ENCODE measurements at regions not wholly inside any gene's neighbourhood (a gene's known extent, or its start where the extent isn't known, plus 50 kb on each side); places are given as distances from the start of the nearest gene placed in this dataset.

DNA sequence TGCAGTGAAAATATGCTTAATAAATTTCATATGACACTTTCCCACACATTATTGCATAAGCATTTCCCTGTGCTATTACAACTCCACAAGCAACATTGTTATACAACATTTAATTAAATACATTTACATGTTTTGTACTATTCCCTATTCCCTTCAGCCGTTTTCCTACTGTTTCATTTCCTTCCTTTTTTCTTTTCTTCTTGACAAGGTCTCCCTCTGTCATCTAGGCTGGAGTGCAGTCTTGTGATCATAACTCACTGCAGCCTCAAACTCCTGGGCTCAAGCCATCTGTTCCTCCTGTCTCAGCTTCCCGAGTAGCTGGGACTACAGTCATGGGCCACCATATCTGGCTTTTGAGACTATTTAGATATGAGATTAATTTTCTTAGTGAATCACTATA is 254.7 kb downstream of the NFKBIZ start:
- Histone ChIP-seq H3K9ac (ENCODE audit: low read depth, low read length) (no peak overlapping the region), H2AFZ (ENCODE audit: low read depth, low read length) (no peak overlapping the region), H3K4me1 (ENCODE audit: insufficient read depth, low read length) (no peaks in the 10 kb centered on the region), H3K27ac (ENCODE audit: low read length) (no peak overlapping the region), H3K4me2 (ENCODE audit: insufficient read depth, low read length) (no peak overlapping the region), H4K20me1 (ENCODE audit: insufficient read depth, low read length) (no peaks in the 10 kb centered on the region), H3K9me3 (ENCODE audit: insufficient read depth, low read length, severe bottlenecking) (no peaks in the 10 kb centered on the region), H3K4me3 (ENCODE audit: low read depth in 1 of 2, low read length in 2 of 2) (no peak overlapping the region), H3K79me2 (ENCODE audit: insufficient read depth, low read length) (no peaks in the 10 kb centered on the region), H3K27me3 (ENCODE audit: insufficient read depth, low read length, poor library complexity) (no peaks in the 10 kb centered on the region), H3K36me3 (ENCODE audit: insufficient read depth, low read length) (no peaks in the 10 kb centered on the region)
- no peak for TF ChIP-seq EZH2 (IDR thresholded peaks at IDR 0.05; ENCODE audit: borderline replicate concordance, low read depth, low read length, severe bottlenecking)
- TF ChIP-seq, protein P1, sequence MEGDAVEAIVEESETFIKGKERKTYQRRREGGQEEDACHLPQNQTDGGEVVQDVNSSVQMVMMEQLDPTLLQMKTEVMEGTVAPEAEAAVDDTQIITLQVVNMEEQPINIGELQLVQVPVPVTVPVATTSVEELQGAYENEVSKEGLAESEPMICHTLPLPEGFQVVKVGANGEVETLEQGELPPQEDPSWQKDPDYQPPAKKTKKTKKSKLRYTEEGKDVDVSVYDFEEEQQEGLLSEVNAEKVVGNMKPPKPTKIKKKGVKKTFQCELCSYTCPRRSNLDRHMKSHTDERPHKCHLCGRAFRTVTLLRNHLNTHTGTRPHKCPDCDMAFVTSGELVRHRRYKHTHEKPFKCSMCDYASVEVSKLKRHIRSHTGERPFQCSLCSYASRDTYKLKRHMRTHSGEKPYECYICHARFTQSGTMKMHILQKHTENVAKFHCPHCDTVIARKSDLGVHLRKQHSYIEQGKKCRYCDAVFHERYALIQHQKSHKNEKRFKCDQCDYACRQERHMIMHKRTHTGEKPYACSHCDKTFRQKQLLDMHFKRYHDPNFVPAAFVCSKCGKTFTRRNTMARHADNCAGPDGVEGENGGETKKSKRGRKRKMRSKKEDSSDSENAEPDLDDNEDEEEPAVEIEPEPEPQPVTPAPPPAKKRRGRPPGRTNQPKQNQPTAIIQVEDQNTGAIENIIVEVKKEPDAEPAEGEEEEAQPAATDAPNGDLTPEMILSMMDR (IDR thresholded peaks at IDR 0.05; ENCODE audit: borderline replicate concordance, extremely low read depth, low read length, poor library complexity, severe bottlenecking) = no peak
- ATAC-seq (ENCODE audit: insufficient read depth, low read depth) (no peak), DNase-seq (no peak)

DNA sequence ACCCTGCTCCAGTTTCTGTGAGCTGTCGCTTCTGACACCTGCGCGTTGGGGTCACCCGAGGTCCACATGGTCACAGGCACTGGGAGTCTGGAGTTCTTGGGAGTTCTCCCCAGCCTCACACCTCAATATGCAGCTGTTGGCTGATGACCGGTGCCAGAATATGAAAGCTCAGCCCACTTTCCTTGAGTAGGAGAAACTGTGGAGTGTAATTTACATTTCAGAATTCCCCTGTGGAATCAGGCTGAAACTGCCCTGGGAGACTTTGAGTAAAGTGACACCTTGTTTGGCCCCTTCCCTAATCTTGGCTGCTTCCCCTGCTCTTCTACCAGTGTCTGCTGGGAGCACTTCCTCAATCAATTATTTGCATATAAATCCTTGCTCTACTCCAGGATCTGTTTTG is 255.9 kb downstream of the NFKBIZ start:
- no peak for TF ChIP-seq EZH2 (IDR thresholded peaks at IDR 0.05; ENCODE audit: borderline replicate concordance, low read depth, low read length, severe bottlenecking)
- TF ChIP-seq, protein P1 (IDR thresholded peaks at IDR 0.05; ENCODE audit: borderline replicate concordance, extremely low read depth, low read length, poor library complexity, severe bottlenecking) = no peak
- H3K4me1 ChIP-seq (ENCODE audit: insufficient read depth, low read length) = no peaks in the 10 kb centered on the region
- H3K4me2 ChIP-seq (ENCODE audit: insufficient read depth, low read length) = no peak overlapping the region

DNA sequence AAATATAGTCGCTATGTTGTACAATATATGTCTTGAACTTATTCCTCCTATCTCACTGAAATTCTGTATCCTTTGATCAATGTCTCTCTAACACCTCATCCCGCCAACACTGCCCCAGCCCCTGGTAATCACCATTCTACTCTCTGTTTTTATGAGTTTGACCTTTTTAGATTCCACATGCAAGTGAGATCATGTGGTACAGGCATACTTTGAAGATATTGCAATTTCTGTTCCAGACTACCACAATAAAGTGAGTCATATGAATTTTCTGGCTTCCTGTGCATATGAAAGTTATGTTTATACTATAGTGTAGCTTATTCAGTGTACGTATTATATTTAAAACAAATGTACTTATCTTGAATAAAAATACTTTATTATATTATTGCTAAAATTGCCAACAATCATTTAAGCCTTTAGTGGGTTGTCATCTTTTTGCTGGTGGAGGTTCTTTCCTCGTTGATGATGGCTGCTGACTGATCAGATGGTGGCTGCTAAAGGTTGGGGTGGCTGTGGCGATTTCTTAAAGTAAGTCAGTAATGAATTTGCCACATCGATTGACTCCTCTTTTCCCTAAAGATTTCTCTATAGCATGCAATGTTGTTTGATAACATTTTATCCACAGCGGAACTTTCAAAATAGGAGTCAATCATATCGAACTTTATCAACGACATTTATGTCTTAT is 257.2 kb downstream of the NFKBIZ start:
- H3K9me3 ChIP-seq (ENCODE audit: insufficient read depth, low read length, severe bottlenecking) = no peaks in the 10 kb centered on the region
- H3K4me2 ChIP-seq (ENCODE audit: insufficient read depth, low read length) = no peak overlapping the region
- no peak overlapping the region for H3K27ac ChIP-seq (ENCODE audit: low read length)
- no peaks in the 10 kb centered on the region for H4K20me1 ChIP-seq (ENCODE audit: insufficient read depth, low read length)
- H3K4me1 ChIP-seq (ENCODE audit: insufficient read depth, low read length) = no peaks in the 10 kb centered on the region
- no peak overlapping the region for H3K9ac ChIP-seq (ENCODE audit: low read depth, low read length)
- DNase-seq (no peak), ATAC-seq (ENCODE audit: insufficient read depth, low read depth) (no peak)
- H2AFZ ChIP-seq (ENCODE audit: low read depth, low read length) = no peak overlapping the region
- no peaks in the 10 kb centered on the region for H3K27me3 ChIP-seq (ENCODE audit: insufficient read depth, low read length, poor library complexity)
- H3K4me3 ChIP-seq (ENCODE audit: low read depth in 1 of 2, low read length in 2 of 2) = no peak overlapping the region
- H3K36me3 ChIP-seq (ENCODE audit: insufficient read depth, low read length) = no peaks in the 10 kb centered on the region
- no peak for TF ChIP-seq EZH2 (IDR thresholded peaks at IDR 0.05; ENCODE audit: borderline replicate concordance, low read depth, low read length, severe bottlenecking)
- H3K79me2 ChIP-seq (ENCODE audit: insufficient read depth, low read length) = no peaks in the 10 kb centered on the region

More for the DNA sequence above, 255.9 kb downstream of the NFKBIZ start:
- H3K79me2 ChIP-seq (ENCODE audit: insufficient read depth, low read length) = no peaks in the 10 kb centered on the region
- ATAC-seq (ENCODE audit: insufficient read depth, low read depth) (no peak), DNase-seq (no peak)
- H4K20me1 ChIP-seq (ENCODE audit: insufficient read depth, low read length) = no peaks in the 10 kb centered on the region
- H3K9me3 ChIP-seq (ENCODE audit: insufficient read depth, low read length, severe bottlenecking) = no peaks in the 10 kb centered on the region
- no peak overlapping the region for H2AFZ ChIP-seq (ENCODE audit: low read depth, low read length)
- no peaks in the 10 kb centered on the region for H3K27me3 ChIP-seq (ENCODE audit: insufficient read depth, low read length, poor library complexity)
- H3K4me3 ChIP-seq (ENCODE audit: low read depth in 1 of 2, low read length in 2 of 2) = no peak overlapping the region
- H3K27ac ChIP-seq (ENCODE audit: low read length) = no peak overlapping the region
- no peak overlapping the region for H3K9ac ChIP-seq (ENCODE audit: low read depth, low read length)
- no peaks in the 10 kb centered on the region for H3K36me3 ChIP-seq (ENCODE audit: insufficient read depth, low read length)

DNA sequence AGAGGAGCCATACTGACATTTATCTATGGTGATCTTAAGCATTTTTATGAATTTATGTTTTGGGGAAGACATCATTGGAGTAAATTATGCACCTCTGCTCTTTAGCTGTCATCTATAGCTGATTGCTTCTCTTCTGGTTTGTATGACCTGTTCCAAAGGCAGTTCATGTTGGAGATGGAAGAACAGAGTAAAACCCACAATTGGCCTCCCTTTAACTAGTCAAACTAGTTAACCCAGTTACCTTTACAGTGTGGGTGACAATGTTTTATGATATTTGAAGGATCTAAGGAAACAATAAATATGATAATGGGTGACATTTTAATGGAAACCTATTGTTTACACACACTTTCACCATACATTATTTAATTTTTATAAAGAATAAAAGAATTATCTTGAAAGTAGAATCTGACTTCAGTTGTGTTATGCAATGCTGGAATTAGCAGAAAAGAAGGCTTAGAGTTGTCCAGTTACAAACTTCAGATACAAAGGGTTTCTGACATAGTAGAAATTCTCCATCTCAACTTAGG is 263.5 kb downstream of the NFKBIZ start:
- DNase-seq = no peak
- Histone ChIP-seq H3K27ac (ENCODE audit: low read length) (no peak overlapping the region), H3K9me3 (ENCODE audit: insufficient read depth, low read length, severe bottlenecking) (no peaks in the 10 kb centered on the region), H3K36me3 (ENCODE audit: insufficient read depth, low read length) (no peaks in the 10 kb centered on the region), H3K4me2 (ENCODE audit: insufficient read depth, low read length) (no peak overlapping the region), H3K9ac (ENCODE audit: low read depth, low read length) (no peak overlapping the region), H3K4me3 (ENCODE audit: low read depth in 1 of 2, low read length in 2 of 2) (no peak overlapping the region), H3K4me1 (ENCODE audit: insufficient read depth, low read length) (no peaks in the 10 kb centered on the region), H3K79me2 (ENCODE audit: insufficient read depth, low read length) (no peaks in the 10 kb centered on the region), H3K27me3 (ENCODE audit: insufficient read depth, low read length, poor library complexity) (peaks cover 3% of the 10 kb centered on the region), H2AFZ (ENCODE audit: low read depth, low read length) (no peak overlapping the region), H4K20me1 (ENCODE audit: insufficient read depth, low read length) (no peaks in the 10 kb centered on the region)
- TF ChIP-seq, protein P1 (IDR thresholded peaks at IDR 0.05; ENCODE audit: borderline replicate concordance, extremely low read depth, low read length, poor library complexity, severe bottlenecking) = no peak
- no peak for TF ChIP-seq EZH2 (IDR thresholded peaks at IDR 0.05; ENCODE audit: borderline replicate concordance, low read depth, low read length, severe bottlenecking)
- ATAC-seq (ENCODE audit: insufficient read depth, low read depth) = no peak

All from DND-41 (cell line).